ENCODE measurements at regions not wholly inside any gene's neighbourhood (a gene's known extent, or its start where the extent isn't known, plus 50 kb on each side); places are given as distances from the start of the nearest gene placed in this dataset.
A peak's percentile ranks its signal among the peaks of the same experiment; 100 is the strongest.

DNA sequence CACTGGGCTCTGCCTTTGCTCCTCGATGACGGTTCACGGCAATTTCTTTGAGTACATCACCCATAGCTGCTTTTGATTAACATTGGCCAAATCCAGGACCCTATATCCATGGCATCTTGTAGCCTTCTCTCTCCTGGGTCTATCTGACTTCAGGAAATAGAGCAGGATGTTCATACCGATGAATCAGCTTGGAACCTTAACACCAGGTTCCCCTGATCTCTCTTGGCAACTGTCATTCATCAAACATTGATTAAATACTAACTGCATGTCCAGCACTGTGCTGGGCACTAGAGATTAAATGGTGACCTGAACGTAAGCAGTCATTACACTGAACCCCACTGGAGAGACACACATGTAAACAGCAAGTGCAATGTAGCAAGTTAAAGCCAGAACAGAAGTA, 77.0 kb upstream of the MED13L start:
- H3K4me3 Mint-ChIP-seq (ENCODE audit: unreplicated experiment): no peak overlapping the region
- TF ChIP-seq CTCF (IDR thresholded peaks at IDR 0.05; ENCODE audit: unreplicated experiment): no peak
- H3K36me3 Mint-ChIP-seq (ENCODE audit: low read depth, unreplicated experiment): no peaks in the 10 kb centered on the region
- peaks cover 4% of the 10 kb centered on the region for H3K27me3 Mint-ChIP-seq (ENCODE audit: unreplicated experiment)
- H3K27ac Mint-ChIP-seq (ENCODE audit: unreplicated experiment): no peak overlapping the region
- H3K4me1 Mint-ChIP-seq (ENCODE audit: unreplicated experiment): peaks cover 11% of the 10 kb centered on the region
- no peak for DNase-seq (ENCODE audit: low spot score)
- H3K9me3 Mint-ChIP-seq (ENCODE audit: unreplicated experiment): no peaks in the 10 kb centered on the region

DNA sequence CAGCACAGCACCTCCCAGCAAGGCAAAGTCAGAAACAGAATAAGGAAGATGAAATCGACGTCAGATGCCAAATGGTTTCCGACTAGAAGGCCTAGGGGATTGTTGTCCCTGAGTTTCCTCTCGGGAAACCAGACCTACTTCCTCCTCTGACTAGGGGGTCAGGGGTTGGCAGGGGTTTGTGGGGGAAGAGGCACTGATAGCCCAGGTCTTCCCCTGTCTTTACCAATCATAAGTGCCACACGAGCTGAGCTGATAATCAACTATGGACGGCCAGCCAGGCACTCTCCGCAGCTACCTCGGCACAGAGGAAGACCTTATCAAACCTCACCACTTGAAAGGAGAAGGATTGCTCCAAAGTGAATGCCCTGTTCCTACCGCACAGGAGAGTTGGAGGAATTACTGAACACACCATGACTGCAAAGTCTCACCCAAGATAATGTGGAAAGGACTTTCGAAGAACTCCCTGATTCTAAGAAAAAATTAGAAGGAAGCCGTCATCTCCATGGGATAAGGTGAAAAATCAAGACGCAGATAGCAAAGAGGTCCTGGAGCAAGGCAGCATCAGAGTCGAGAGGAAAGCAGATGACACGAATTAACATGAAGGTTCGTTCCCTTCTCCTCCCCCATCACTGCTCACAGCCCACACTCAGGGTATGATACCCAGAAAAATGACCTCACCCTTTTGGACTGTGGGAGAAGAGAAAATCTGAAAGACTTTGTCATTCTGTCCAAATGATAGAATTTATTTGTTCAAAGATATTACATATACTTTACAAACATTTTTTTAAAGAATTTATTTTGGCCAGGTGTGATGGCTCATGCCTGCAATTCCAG, 77.7 kb upstream of the MED13L start:
- TF ChIP-seq CTCF (IDR thresholded peaks at IDR 0.05; ENCODE audit: unreplicated experiment): no peak
- Mint-ChIP-seq H3K27me3 (ENCODE audit: unreplicated experiment) (peaks cover 4% of the 10 kb centered on the region), H3K9me3 (ENCODE audit: unreplicated experiment) (no peaks in the 10 kb centered on the region), H3K36me3 (ENCODE audit: low read depth, unreplicated experiment) (no peaks in the 10 kb centered on the region), H3K4me1 (ENCODE audit: unreplicated experiment) (peaks cover 11% of the 10 kb centered on the region), H3K4me3 (ENCODE audit: unreplicated experiment) (no peak overlapping the region), H3K27ac (ENCODE audit: unreplicated experiment) (no peak overlapping the region)
- DNase-seq (ENCODE audit: low spot score): no peak

DNA sequence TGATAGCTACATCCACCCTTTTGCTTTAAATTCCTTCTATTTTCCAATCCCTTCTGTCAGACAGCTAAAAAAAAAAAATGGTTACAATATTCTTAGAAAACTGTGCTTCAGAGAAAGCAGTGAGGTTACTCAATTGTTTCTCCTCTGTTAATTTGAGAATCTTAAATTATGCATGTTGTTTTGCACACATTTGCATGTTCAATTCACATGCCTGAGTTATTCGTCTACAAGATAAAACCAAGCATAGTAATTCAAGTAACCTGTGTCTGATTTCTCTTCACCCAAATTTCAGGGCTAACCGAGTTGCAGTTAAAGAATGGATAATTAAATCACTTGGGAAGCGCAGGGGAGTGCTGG, 81.0 kb upstream of the MED13L start:
- Mint-ChIP-seq H3K4me3 (ENCODE audit: unreplicated experiment) (no peak overlapping the region), H3K9me3 (ENCODE audit: unreplicated experiment) (no peaks in the 10 kb centered on the region), H3K27ac (ENCODE audit: unreplicated experiment) (no peak overlapping the region), H3K36me3 (ENCODE audit: low read depth, unreplicated experiment) (no peaks in the 10 kb centered on the region), H3K4me1 (ENCODE audit: unreplicated experiment) (peaks cover 11% of the 10 kb centered on the region), H3K27me3 (ENCODE audit: unreplicated experiment) (peaks cover 5% of the 10 kb centered on the region)
- DNase-seq (ENCODE audit: low spot score): no peak
- TF ChIP-seq CTCF (IDR thresholded peaks at IDR 0.05; ENCODE audit: unreplicated experiment): no peak

- no peaks in the 10 kb centered on the region for H3K36me3 Mint-ChIP-seq (ENCODE audit: low read depth, unreplicated experiment)
- peaks cover 5% of the 10 kb centered on the region for H3K27me3 Mint-ChIP-seq (ENCODE audit: unreplicated experiment)
- no peaks in the 10 kb centered on the region for H3K9me3 Mint-ChIP-seq (ENCODE audit: unreplicated experiment)
- DNase-seq (ENCODE audit: low spot score): peak; percentile 73
- peaks cover 10% of the 10 kb centered on the region for H3K4me1 Mint-ChIP-seq (ENCODE audit: unreplicated experiment)
- no peak overlapping the region for H3K4me3 Mint-ChIP-seq (ENCODE audit: unreplicated experiment)
- H3K27ac Mint-ChIP-seq (ENCODE audit: unreplicated experiment): peak overlapping the region; percentile 67
- no peak for TF ChIP-seq CTCF (IDR thresholded peaks at IDR 0.05; ENCODE audit: unreplicated experiment)
Observed at GRCh38 chr12:116358893-116359761, 81.6 kb upstream of the MED13L start.

All from endothelial cell (in vitro differentiated cells).